H9 (cell line): ENCODE measurements at regions not wholly inside any gene's neighbourhood (a gene's known extent, or its start where the extent isn't known, plus 50 kb on each side); places are given as distances from the start of the nearest gene placed in this dataset.

Experiments
- DNase-seq: peaks from one replicate; pipeline ENCODE4 v3.0.0-alpha.2; 2017
- H2AFZ ChIP-seq: one replicate; pipeline ENCODE4 v1.6.1; 2013; ENCODE audit warnings: mild to moderate bottlenecking, low read length, control low read depth, moderate library complexity
- H2AK5ac ChIP-seq: 2 replicates; pipeline ENCODE4 v1.6.1; 2013; ENCODE audit warnings: low read length, control low read depth, mixed read lengths; ENCODE audit not compliant: insufficient read length
- H2BK120ac ChIP-seq: one replicate; pipeline ENCODE4 v1.6.1; 2013; ENCODE audit warnings: low read depth, mild to moderate bottlenecking, low read length, control low read depth, inconsistent platforms; ENCODE audit not compliant: poor library complexity, severe bottlenecking
- H2BK12ac ChIP-seq: 2 replicates; pipeline ENCODE4 v1.6.1; 2013; ENCODE audit warnings: low read length, control low read depth, mixed read lengths, low read depth; ENCODE audit not compliant: insufficient read length
- H2BK15ac ChIP-seq: 2 replicates; pipeline ENCODE4 v1.6.1; 2013; ENCODE audit warnings: low read depth, low read length, control low read depth
- H2BK20ac ChIP-seq: one replicate; pipeline ENCODE4 v1.6.1; 2013; ENCODE audit warnings: low read depth, mild to moderate bottlenecking, low read length, control low read depth, inconsistent platforms; ENCODE audit not compliant: poor library complexity, severe bottlenecking
- H2BK5ac ChIP-seq: 2 replicates; pipeline ENCODE4 v1.6.1; 2013; ENCODE audit warnings: low read length, control low read depth, mixed read lengths; ENCODE audit not compliant: insufficient read length
- H3K14ac ChIP-seq: 2 replicates; pipeline ENCODE4 v1.6.1; 2013; ENCODE audit warnings: low read length, control low read depth; ENCODE audit not compliant: insufficient read depth
- H3K18ac ChIP-seq: 2 replicates; pipeline ENCODE4 v1.6.1; 2013; ENCODE audit warnings: low read depth, mild to moderate bottlenecking, mixed read lengths, low read length, control low read depth; ENCODE audit not compliant: insufficient read length
- H3K23ac ChIP-seq: 2 replicates; pipeline ENCODE4 v1.6.1; 2013; ENCODE audit warnings: low read length, control low read depth, mixed read lengths, low read depth; ENCODE audit not compliant: insufficient read length
- H3K23me2 ChIP-seq: 2 replicates; pipeline ENCODE4 v1.6.1; 2013; ENCODE audit warnings: low read depth, mild to moderate bottlenecking, mixed read lengths, low read length, control low read depth; ENCODE audit not compliant: insufficient read length, poor library complexity, severe bottlenecking
- H3K27ac ChIP-seq: 2 replicates; pipeline ENCODE4 v1.5.1; 2013; ENCODE audit warnings: low read length, control low read depth, mixed read lengths, low read depth; ENCODE audit not compliant: insufficient read length
- H3K27me3 ChIP-seq: 2 replicates; pipeline ENCODE4 v1.6.1; 2013; ENCODE audit warnings: low read length, control low read depth, inconsistent platforms; ENCODE audit not compliant: insufficient read depth
- H3K4ac ChIP-seq: 2 replicates; pipeline ENCODE4 v1.6.1; 2013; ENCODE audit warnings: low read depth, mild to moderate bottlenecking, control low read depth, inconsistent platforms, low read length, moderate library complexity
- H3K4me1 ChIP-seq: 2 replicates; pipeline ENCODE4 v1.6.1; 2013; ENCODE audit warnings: low read length, control low read depth, inconsistent platforms; ENCODE audit not compliant: insufficient read depth
- H3K4me2 ChIP-seq: 2 replicates; pipeline ENCODE4 v1.6.1; 2013; ENCODE audit warnings: low read length, control low read depth, mixed read lengths; ENCODE audit not compliant: insufficient read length, insufficient read depth
- H3K56ac ChIP-seq: 2 replicates; pipeline ENCODE4 v1.6.1; 2013; ENCODE audit warnings: low read depth, mild to moderate bottlenecking, mixed read lengths, low read length, control low read depth; ENCODE audit not compliant: insufficient read length
- H3K79me1 ChIP-seq: 2 replicates; pipeline ENCODE4 v1.6.1; 2013; ENCODE audit warnings: low read depth, mild to moderate bottlenecking, moderate library complexity, low read length, control low read depth, inconsistent platforms; ENCODE audit not compliant: insufficient read depth, poor library complexity, severe bottlenecking
- H3K79me2 ChIP-seq: 2 replicates; pipeline ENCODE4 v1.6.1; 2013; ENCODE audit warnings: low read length, control low read depth, inconsistent platforms; ENCODE audit not compliant: insufficient read depth
- H3K9ac ChIP-seq: 2 replicates; pipeline ENCODE4 v1.6.1; 2013; ENCODE audit warnings: low read length, control low read depth, mixed read lengths; ENCODE audit not compliant: insufficient read length; ENCODE audit errors: extremely low read depth
- H3K9me3 ChIP-seq: one replicate; pipeline ENCODE4 v1.6.1; 2013; ENCODE audit warnings: low read depth, low read length, inconsistent platforms; ENCODE audit not compliant: control insufficient read depth
- H3T11ph ChIP-seq: one replicate; pipeline ENCODE4 v1.6.1; 2013; ENCODE audit warnings: mild to moderate bottlenecking, low read length, control low read depth, inconsistent platforms
- H4K20me1 ChIP-seq: one replicate; pipeline ENCODE4 v1.6.1; 2013; ENCODE audit not compliant: control insufficient read depth, insufficient read length, insufficient read depth
- H4K5ac ChIP-seq: 2 replicates; pipeline ENCODE4 v1.6.1; 2013; ENCODE audit warnings: low read depth, mild to moderate bottlenecking, mixed read lengths, low read length, control low read depth; ENCODE audit not compliant: insufficient read length
- H4K8ac ChIP-seq: replicated peaks from 2 replicates; pipeline ENCODE4 v1.6.1; 2013; ENCODE audit warnings: low read length, control low read depth, mixed read lengths, low read depth; ENCODE audit not compliant: insufficient read length
- H4K91ac ChIP-seq: 2 replicates; pipeline ENCODE4 v1.6.1; 2013; ENCODE audit warnings: low read depth, mild to moderate bottlenecking, moderate library complexity, mixed read lengths, low read length, control low read depth; ENCODE audit not compliant: insufficient read length
- H3K27ac Mint-ChIP-seq, 3 experiments: 2 replicates in 2 of 3; 3 replicates in 1 of 3; pipeline ENCODE4 v1.8.0; 2020 to 2021; ENCODE audit warnings: mixed read lengths in 3 of 3, mild to moderate bottlenecking in 1 of 3, moderate library complexity in 1 of 3
- H3K27me3 Mint-ChIP-seq: 2 replicates; pipeline ENCODE4 v1.8.0; 2021; ENCODE audit warnings: low read depth, mild to moderate bottlenecking, moderate library complexity, mixed read lengths
- H3K36me3 Mint-ChIP-seq, 3 experiments: 2 replicates in 2 of 3; 3 replicates in 1 of 3; pipeline ENCODE4 v1.8.0; 2020 to 2021; ENCODE audit warnings: low read depth in 3 of 3, mixed read lengths in 3 of 3; ENCODE audit not compliant: insufficient read depth in 1 of 3
- H3K4me1 Mint-ChIP-seq, 2 experiments: 2 replicates each; pipeline ENCODE4 v1.8.0; 2020; ENCODE audit warnings: mixed read lengths in 2 of 2
- H3K4me3 Mint-ChIP-seq, 2 experiments: 2 replicates in 1 of 2; 3 replicates in 1 of 2; pipeline ENCODE4 v1.8.0; 2020 to 2021; ENCODE audit warnings: mild to moderate bottlenecking in 2 of 2, mixed read lengths in 2 of 2, moderate library complexity in 1 of 2
- H3K9me3 Mint-ChIP-seq, 2 experiments: 2 replicates in 1 of 2; 3 replicates in 1 of 2; pipeline ENCODE4 v1.8.0; 2020; ENCODE audit warnings: mild to moderate bottlenecking in 2 of 2, mixed read lengths in 2 of 2, moderate library complexity in 1 of 2
- WGBS: extraction: QIAGEN DNeasy Blood & Tissue Kit; methylation state at CpG from one replicate; pipeline ENCODE4 v1.1.7; 2013; ENCODE audit warnings: missing lambda C conversion rate, low lambda C conversion rate, mixed read lengths; ENCODE audit not compliant: insufficient read length; ENCODE audit errors: extremely low coverage; 5-methylcytosine and 5-hydroxymethylcytosine counted together
- TF ChIP-seq, protein P1 (sequence below): fragments of 200-600 bp; sonication (generic); conservative IDR thresholded peaks from 3 replicates; pipeline ENCODE4 v1.8.0; 2021; ENCODE audit warnings: antibody characterized with exemption, mild to moderate bottlenecking

DNA sequence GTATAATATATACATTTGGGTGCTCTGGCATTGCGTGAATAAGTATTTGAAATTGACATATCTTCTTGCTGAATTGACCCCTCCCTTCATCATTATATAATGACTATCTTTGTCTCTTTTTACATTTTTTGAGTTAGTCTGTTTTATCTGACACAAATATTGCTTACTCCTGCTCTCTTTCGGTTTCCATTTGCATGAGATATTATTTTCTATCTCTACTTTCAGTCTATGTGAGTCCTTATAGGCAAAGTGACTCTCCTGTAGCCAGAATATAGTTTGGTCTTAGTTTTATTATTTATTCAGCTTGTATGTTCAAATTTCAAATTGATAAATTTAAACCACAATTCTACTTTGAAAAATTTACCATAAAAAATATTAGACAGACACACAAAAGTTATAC, 491.0 kb downstream of the NAV3 start:
- H4K8ac ChIP-seq: no peak overlapping the region
- Mint-ChIP-seq H3K4me3 (no peak overlapping the region), H3K27ac (no peak overlapping the region), H3K36me3 (peaks cover 0 to 5% (median 0%) of the 10 kb centered on the region in 3 experiments; a peak in 2 of 7 replicates), H3K4me1 (peaks cover under 1% of the 10 kb centered on the region in 2 experiments; a peak in 3 of 4 replicates), H3K9me3 (peaks cover 4 to 11% of the 10 kb centered on the region in 2 experiments), H3K27me3 (no peaks in the 10 kb centered on the region)
- no peaks in the 10 kb centered on the region for H3K79me1 ChIP-seq
- no peak overlapping the region for H4K5ac ChIP-seq
- no peak overlapping the region for H3K56ac ChIP-seq
- H3K23me2 ChIP-seq: no peaks in the 10 kb centered on the region
- no peak overlapping the region for H4K91ac ChIP-seq
- H4K20me1 ChIP-seq: no peaks in the 10 kb centered on the region
- TF ChIP-seq, protein P1, sequence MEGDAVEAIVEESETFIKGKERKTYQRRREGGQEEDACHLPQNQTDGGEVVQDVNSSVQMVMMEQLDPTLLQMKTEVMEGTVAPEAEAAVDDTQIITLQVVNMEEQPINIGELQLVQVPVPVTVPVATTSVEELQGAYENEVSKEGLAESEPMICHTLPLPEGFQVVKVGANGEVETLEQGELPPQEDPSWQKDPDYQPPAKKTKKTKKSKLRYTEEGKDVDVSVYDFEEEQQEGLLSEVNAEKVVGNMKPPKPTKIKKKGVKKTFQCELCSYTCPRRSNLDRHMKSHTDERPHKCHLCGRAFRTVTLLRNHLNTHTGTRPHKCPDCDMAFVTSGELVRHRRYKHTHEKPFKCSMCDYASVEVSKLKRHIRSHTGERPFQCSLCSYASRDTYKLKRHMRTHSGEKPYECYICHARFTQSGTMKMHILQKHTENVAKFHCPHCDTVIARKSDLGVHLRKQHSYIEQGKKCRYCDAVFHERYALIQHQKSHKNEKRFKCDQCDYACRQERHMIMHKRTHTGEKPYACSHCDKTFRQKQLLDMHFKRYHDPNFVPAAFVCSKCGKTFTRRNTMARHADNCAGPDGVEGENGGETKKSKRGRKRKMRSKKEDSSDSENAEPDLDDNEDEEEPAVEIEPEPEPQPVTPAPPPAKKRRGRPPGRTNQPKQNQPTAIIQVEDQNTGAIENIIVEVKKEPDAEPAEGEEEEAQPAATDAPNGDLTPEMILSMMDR: no peak
- H2BK12ac ChIP-seq: no peak overlapping the region
- no peaks in the 10 kb centered on the region for H3K4me1 ChIP-seq
- no CpG with 5 or more reads among the region's 2 CpGs for WGBS
- no peak overlapping the region for H3T11ph ChIP-seq
- no peak overlapping the region for H2BK20ac ChIP-seq
- no peak for DNase-seq
- H3K14ac ChIP-seq: no peak overlapping the region
- no peak overlapping the region for H2BK15ac ChIP-seq
- no peak overlapping the region for H3K4ac ChIP-seq
- H2BK120ac ChIP-seq: no peak overlapping the region
- H3K9me3 ChIP-seq: no peaks in the 10 kb centered on the region
- no peak overlapping the region for H2AK5ac ChIP-seq
- no peak overlapping the region for H2AFZ ChIP-seq
- H3K27me3 ChIP-seq: no peaks in the 10 kb centered on the region
- no peaks in the 10 kb centered on the region for H3K79me2 ChIP-seq
- no peak overlapping the region for H2BK5ac ChIP-seq
- no peak overlapping the region for H3K9ac ChIP-seq
- H3K4me2 ChIP-seq: no peak overlapping the region
- H3K27ac ChIP-seq: no peak overlapping the region
- H3K23ac ChIP-seq: no peak overlapping the region
- H3K18ac ChIP-seq: no peak overlapping the region
